ENCODE measurements at regions not wholly inside any gene's neighbourhood (a gene's known extent, or its start where the extent isn't known, plus 50 kb on each side); places are given as distances from the start of the nearest gene placed in this dataset.
A peak's percentile ranks its signal among the peaks of the same experiment; 100 is the strongest.
"Not testable (repeated sequence)": the region's sequence is repeated elsewhere in the genome, so short reads cannot be mapped to it uniquely, and the experiment has no call there.

- no peak for DNase-seq (ENCODE audit: low read depth in 4 of 4, low spot score in 3 of 4)
Observed at GRCh38 chr3:167106456-167106855, 273.6 kb downstream of the ZBBX start.

GRCh38 chr3:167102071-167102470, 278.0 kb downstream of the ZBBX start:
- DNase-seq (ENCODE audit: low read depth in 4 of 4, low spot score in 3 of 4) = no peak

DNA sequence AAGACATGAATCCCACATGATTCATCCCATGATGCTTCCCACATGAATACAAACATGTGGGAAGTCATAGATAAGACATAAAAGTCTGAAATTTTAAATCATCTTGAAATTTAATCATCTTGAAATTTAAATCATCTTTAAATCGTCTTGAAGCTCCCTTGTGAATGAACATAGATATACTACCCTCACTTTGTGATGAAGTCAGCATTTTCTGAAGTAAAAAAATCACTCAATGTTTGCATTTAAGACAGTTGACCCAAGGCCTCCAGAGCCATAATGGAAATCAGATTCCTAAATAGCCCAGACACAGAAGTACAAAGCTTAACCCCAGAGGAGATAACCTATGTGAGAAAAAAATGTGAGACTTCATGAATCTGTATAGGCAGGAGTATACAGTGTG, 279.4 kb downstream of the ZBBX start:
- DNase-seq (ENCODE audit: low read depth in 4 of 4, low spot score in 3 of 4) = no peak

GRCh38 chr3:167100200-167100599, 279.9 kb downstream of the ZBBX start:
- DNase-seq (ENCODE audit: low read depth in 4 of 4, low spot score in 3 of 4) = no peak

DNA sequence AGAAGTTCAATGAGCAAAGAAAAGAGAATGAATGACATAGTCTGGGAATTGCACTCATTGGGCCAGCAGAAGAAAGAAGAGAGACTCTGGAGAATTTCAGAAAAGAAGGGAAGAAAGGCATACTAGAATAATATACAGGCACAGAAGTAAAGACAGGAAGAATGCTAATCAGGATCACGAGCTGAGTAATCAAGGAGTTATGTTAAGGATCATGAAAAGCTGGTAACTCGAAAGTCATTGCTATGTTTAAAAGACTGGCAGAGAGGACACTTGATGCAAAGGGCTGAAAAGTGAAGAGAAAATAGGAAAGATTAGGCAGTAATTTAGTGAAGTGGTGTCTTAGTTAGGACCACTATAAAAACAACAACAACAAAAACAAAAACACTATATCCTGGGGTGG, 284.1 kb downstream of the ZBBX start:
- DNase-seq (ENCODE audit: low read depth in 4 of 4, low spot score in 3 of 4) = no peak

GRCh38 chr3:167094632-167095031, 285.5 kb downstream of the ZBBX start:
- no peak for DNase-seq (ENCODE audit: low read depth in 4 of 4, low spot score in 3 of 4)

DNA sequence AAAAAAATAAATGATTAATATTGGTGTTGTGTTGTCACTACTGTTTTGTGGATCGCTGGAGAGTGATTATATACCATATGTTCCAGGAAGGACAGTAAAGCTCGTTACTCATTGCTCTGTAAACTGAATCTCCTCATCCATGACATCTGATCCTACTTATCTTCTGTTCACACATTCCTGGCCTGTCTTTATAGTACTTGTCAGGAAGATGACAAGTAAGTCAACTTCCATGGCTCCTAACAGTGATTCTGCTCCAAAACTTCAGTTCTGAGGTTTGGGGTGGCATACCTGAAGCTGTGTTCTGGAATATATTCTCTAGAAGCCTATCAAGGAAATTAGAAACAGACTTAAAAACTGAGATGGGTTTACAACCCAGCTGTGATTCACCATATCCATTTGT, 288.9 kb downstream of the ZBBX start:
- no peak for DNase-seq (ENCODE audit: low read depth in 4 of 4, low spot score in 3 of 4)

DNA sequence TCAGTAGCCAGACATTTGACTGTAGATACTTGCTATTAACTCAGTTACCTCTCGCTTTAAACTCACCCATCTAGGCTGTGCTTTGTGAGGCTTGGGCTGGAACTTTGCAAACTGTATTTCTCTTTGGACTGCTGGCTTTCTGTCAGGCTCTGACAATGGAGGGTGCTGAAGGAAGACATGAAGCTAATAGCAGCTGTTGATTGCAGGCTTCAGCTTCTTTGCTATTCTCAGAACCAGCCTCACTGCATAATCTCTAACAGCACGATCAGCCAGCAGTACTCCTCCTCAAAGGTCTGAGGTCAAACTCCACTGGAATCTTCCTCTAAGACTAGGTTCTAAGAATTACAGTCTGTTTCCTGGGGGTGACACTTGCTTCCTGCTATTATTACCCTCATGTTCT, 295.6 kb downstream of the ZBBX start:
- DNase-seq (ENCODE audit: low read depth in 4 of 4, low spot score in 3 of 4) = no peak

- DNase-seq (ENCODE audit: low read depth in 4 of 4, low spot score in 3 of 4) = no peak
Observed at GRCh38 chr3:167078070-167078622, 302.0 kb downstream of the ZBBX start.

DNA sequence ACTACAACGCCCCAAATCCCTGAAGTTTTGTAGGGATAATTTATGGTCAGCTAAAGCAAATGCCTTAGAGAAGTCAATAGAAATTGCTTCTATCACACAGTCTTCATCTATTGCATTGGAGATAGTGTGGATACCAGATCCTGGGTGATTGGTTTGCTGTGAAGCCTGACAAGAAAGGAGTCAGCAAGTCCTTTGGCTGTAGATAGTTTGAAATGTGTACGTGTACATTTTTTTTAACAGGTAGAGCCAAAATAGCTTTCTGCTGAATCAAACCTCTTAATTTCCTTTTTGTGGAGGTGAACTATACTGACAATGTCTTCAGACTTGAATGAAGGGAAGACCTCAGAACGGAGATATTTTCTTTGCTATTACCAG, 312.3 kb downstream of the ZBBX start:
- no peak for DNase-seq (ENCODE audit: low read depth in 4 of 4, low spot score in 3 of 4)

DNA sequence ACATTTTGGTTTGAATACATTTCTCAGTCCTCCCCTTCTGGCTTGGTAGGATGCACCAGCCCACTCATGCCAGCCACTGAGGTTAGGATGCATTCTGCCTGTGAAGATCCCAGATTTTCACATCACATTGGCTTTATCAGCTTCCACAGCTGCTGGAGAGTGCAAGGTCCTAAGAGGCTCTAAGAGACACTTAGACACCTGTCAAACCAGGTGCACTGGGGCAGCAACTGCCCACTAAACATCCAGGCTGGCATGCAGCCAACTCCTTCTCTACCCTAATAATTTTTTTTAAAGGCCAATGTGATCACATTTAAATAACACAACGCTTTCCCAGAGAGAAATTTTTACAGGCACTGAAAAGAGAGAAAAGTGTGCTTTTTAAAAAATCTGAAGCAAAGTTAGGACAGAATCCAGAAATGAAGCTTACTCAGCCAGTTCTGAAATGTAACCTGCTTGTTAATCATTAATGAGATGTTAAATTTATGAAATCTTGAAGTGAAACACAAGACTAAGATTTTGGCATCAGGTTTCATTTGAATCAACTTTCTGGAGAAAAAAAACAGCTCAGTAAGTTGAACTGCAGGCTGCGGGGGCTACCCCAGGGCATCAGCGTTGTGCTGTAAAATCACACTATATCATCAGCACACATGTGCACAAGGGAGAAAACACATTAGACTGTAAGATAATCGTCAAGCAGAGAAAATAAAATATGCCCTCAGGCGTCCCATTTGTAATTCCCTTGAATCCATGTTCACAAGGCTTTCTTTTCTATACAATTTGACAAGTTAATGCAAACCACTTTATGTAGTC, 312.9 kb downstream of the ZBBX start:
- DNase-seq (ENCODE audit: low read depth in 4 of 4, low spot score in 3 of 4) = peak in 1 of 4 donors; percentile 37

- DNase-seq (ENCODE audit: low read depth in 4 of 4, low spot score in 3 of 4) = peak in 1 of 4 donors; percentile 5
Observed at GRCh38 chr3:167057581-167057980, 322.5 kb downstream of the ZBBX start.

DNA sequence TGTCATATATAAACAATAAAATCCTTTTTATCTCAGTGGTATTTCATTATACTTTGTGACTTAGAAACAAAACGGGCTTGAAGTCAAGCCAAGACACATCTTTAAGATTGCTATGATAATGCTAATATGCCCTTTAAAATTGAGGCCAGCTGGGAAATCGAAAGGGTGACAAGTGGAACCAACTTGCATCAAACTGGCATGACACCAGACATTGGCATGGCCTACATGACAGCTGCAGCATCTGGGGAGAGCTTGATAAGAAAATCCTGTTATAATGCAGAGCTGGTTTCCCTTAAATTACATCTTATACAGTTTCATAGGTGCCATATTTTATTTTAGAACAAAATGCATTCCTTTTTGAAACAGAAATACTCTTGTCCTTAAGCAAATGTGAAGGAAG, 325.2 kb downstream of the ZBBX start:
- DNase-seq (ENCODE audit: low read depth in 4 of 4, low spot score in 3 of 4) = no peak

DNA sequence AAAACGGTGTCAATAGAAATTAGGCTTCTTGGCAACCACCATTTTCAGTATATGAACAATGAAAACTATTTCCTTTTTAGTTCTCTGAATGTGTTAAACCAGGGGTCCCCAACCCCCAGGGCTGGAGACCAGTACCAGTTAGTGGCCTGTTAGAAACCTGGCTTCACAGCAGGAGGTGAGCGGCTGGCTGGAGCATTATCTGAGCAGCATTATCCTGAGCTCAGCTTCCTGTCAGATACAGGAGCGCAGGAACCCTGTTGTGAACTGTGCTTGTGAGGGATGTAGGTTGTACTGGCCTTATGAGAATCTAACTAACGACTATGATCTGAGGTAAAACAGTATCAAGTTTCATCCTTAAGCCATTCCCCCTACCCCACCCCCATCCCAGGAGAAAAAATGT, 328.7 kb downstream of the ZBBX start:
- no peak for DNase-seq (ENCODE audit: low read depth in 4 of 4, low spot score in 3 of 4)

- DNase-seq (ENCODE audit: low read depth in 4 of 4, low spot score in 3 of 4) = no peak
Observed at GRCh38 chr3:167033866-167034265, 346.2 kb downstream of the ZBBX start.

GRCh38 chr3:167032267-167032876, 347.7 kb downstream of the ZBBX start:
- DNase-seq (ENCODE audit: low read depth in 4 of 4, low spot score in 3 of 4) = peak; percentile 24 to 44 (median 38)

- DNase-seq (ENCODE audit: low read depth in 4 of 4, low spot score in 3 of 4) = no peak
Observed at GRCh38 chr3:167031364-167032049, 348.6 kb downstream of the ZBBX start.

GRCh38 chr3:167030082-167030725, 349.9 kb downstream of the ZBBX start:
- DNase-seq (ENCODE audit: low read depth in 4 of 4, low spot score in 3 of 4) = no peak

GRCh38 chr3:167019503-167019902, 360.6 kb downstream of the ZBBX start:
- not testable (repeated sequence) for DNase-seq (ENCODE audit: low read depth in 4 of 4, low spot score in 3 of 4)

- not testable (repeated sequence) for DNase-seq (ENCODE audit: low read depth in 4 of 4, low spot score in 3 of 4)
Observed at GRCh38 chr3:167018591-167019111, 361.4 kb downstream of the ZBBX start.

DNA sequence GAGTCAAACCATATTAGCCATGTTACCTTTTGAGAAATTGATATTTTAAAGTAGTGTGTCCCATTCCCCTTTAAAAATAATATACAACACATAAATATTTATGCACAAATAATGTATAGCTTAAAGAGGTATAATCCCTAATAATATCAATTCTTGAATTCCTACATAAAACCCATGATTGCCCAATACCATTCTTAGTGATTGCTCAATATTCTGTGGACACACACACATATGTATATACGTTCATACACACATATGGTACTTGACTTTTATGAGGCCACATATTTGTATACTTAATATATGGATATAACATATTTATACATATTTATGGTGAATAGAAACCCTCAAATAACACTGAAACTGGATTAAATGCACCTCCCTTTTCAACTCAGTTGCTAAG, 367.4 kb downstream of the ZBBX start:
- DNase-seq (ENCODE audit: low read depth in 4 of 4, low spot score in 3 of 4) = no peak

Measured in left renal pelvis (tissue), 4 donors.